GM23338 (cell line): ENCODE measurements at regions not wholly inside any gene's neighbourhood (a gene's known extent, or its start where the extent isn't known, plus 50 kb on each side); places are given as distances from the start of the nearest gene placed in this dataset.

Experiments used
- ATAC-seq: fragments of 200-7000 bp; cut with Tn5 transposase; 3 replicates; pipeline ENCODE4 v1.9.1; 2020
- DNase-seq: peaks from one replicate; pipeline ENCODE4 v3.0.0-alpha.2; 2015; ENCODE audit warnings: low spot score
- H2AFZ ChIP-seq: fragments of 200-600 bp; sonication (generic); 2 replicates; pipeline ENCODE4 v1.8.0; 2016; ENCODE audit warnings: antibody characterized with exemption, mild to moderate bottlenecking, moderate library complexity
- H3F3A ChIP-seq: fragments of 200-600 bp; sonication (generic); replicated peaks from 2 replicates; pipeline ENCODE4 v1.8.0; 2017; ENCODE audit warnings: antibody characterized with exemption, mixed run types, low read depth
- H3K27ac ChIP-seq: fragments of 200-600 bp; sonication (generic); 2 replicates; pipeline ENCODE4 v1.6.1; 2016; ENCODE audit warnings: low read depth
- H3K27me3 ChIP-seq: fragments of 200-600 bp; sonication (generic); 2 replicates; pipeline ENCODE4 v1.8.0; 2016; ENCODE audit warnings: mild to moderate bottlenecking, mixed run types, moderate library complexity; ENCODE audit not compliant: insufficient read depth
- H3K36me3 ChIP-seq: fragments of 200-600 bp; sonication (generic); 2 replicates; pipeline ENCODE4 v1.8.0; 2016; ENCODE audit warnings: mild to moderate bottlenecking; ENCODE audit not compliant: insufficient read depth
- H3K4me1 ChIP-seq: fragments of 200-600 bp; sonication (generic); 2 replicates; pipeline ENCODE4 v1.8.0; 2016; ENCODE audit warnings: mild to moderate bottlenecking, moderate library complexity; ENCODE audit not compliant: insufficient read depth
- H3K4me2 ChIP-seq: fragments of 200-600 bp; sonication (generic); 2 replicates; pipeline ENCODE4 v1.7.1; 2017; ENCODE audit warnings: mixed run types
- H3K4me3 ChIP-seq: fragments of 200-600 bp; sonication (generic); 2 replicates; pipeline ENCODE4 v1.6.1; 2016; ENCODE audit warnings: mixed run types
- H3K79me2 ChIP-seq: fragments of 200-600 bp; sonication (generic); replicated peaks from 2 replicates; pipeline ENCODE4 v1.8.0; 2017; ENCODE audit warnings: mild to moderate bottlenecking; ENCODE audit not compliant: insufficient read depth
- H3K9me2 ChIP-seq: fragments of 200-600 bp; sonication (generic); 2 replicates; pipeline ENCODE4 v1.8.0; 2017; ENCODE audit not compliant: insufficient read depth
- H4K20me1 ChIP-seq: fragments of 200-600 bp; sonication (generic); replicated peaks from 2 replicates; pipeline ENCODE4 v1.8.0; 2017; ENCODE audit warnings: mild to moderate bottlenecking; ENCODE audit not compliant: insufficient read depth
- H3K27ac Mint-ChIP-seq: 2 replicates; pipeline ENCODE4 v1.8.0; 2020; ENCODE audit warnings: inconsistent platforms, mild to moderate bottlenecking, moderate library complexity, mixed read lengths
- H3K27me3 Mint-ChIP-seq: 3 replicates; pipeline ENCODE4 v1.8.0; 2022; ENCODE audit warnings: low read depth, mild to moderate bottlenecking, moderate library complexity, mixed read lengths, inconsistent platforms; ENCODE audit not compliant: insufficient read depth, poor library complexity
- H3K36me3 Mint-ChIP-seq: 3 replicates; pipeline ENCODE4 v1.8.0; 2021; ENCODE audit warnings: low read depth, mild to moderate bottlenecking, inconsistent platforms, moderate library complexity, mixed read lengths
- H3K4me1 Mint-ChIP-seq: 3 replicates; pipeline ENCODE4 v1.8.0; 2020; ENCODE audit warnings: mild to moderate bottlenecking, inconsistent platforms, mixed read lengths
- H3K4me3 Mint-ChIP-seq: 3 replicates; pipeline ENCODE4 v1.8.0; 2021; ENCODE audit warnings: moderate library complexity, mild to moderate bottlenecking, inconsistent platforms, mixed read lengths
- H3K9me3 Mint-ChIP-seq: 3 replicates; pipeline ENCODE4 v1.8.0; 2020; ENCODE audit warnings: moderate library complexity, mild to moderate bottlenecking, inconsistent platforms, mixed read lengths
- CTCF ChIP-seq, 2 experiments: fragments of 200-600 bp in 1 of 2; sonication (generic) in 1 of 2; conservative IDR thresholded peaks; 2 replicates each; pipeline versions ENCODE4 v1.5.1 to v1.6.1; 2016 to 2017; ENCODE audit warnings: antibody characterized with exemption in 2 of 2, low read depth in 2 of 2, mild to moderate bottlenecking in 2 of 2, moderate library complexity in 1 of 2
- EZH2 ChIP-seq: fragments of 200-600 bp; sonication (generic); IDR thresholded peaks from one replicate; pipeline ENCODE4 v1.8.0; 2017; ENCODE audit warnings: antibody characterized with exemption, mild to moderate bottlenecking, low read depth; ENCODE audit not compliant: unreplicated experiment
- EZH2phosphoT487 ChIP-seq: fragments of 200-600 bp; sonication (generic); IDR thresholded peaks from one replicate; pipeline ENCODE4 v1.8.1; 2018; ENCODE audit warnings: antibody characterized with exemption; ENCODE audit not compliant: unreplicated experiment
- REST ChIP-seq: IDR thresholded peaks from one replicate; pipeline ENCODE4 v1.6.1; 2018; ENCODE audit warnings: antibody characterized with exemption; ENCODE audit not compliant: unreplicated experiment
- ZNF114 ChIP-seq: fragments of 250-450 bp; sonication (Bioruptor Pico); IDR thresholded peaks from 2 replicates; pipeline ENCODE4 v1.5.0; 2020; ENCODE audit warnings: mild to moderate bottlenecking, moderate library complexity
- ZNF462 ChIP-seq: fragments of 250-450 bp; sonication (Bioruptor Pico); IDR thresholded peaks from 2 replicates; pipeline ENCODE4 v1.5.0; 2020; ENCODE audit warnings: mild to moderate bottlenecking, moderate library complexity

- TF ChIP-seq ZNF462 (CRISPR knock-in tag) (no peak), REST (no peak)
Measured at GRCh38 chr9:16320338-16320902, 550.0 kb downstream of the BNC2 start (continued).

GRCh38 chr9:16321461-16322119 is 548.9 kb downstream of the BNC2 start:
- H3K27ac Mint-ChIP-seq: no peak overlapping the region
- Histone ChIP-seq H3K27ac (no peak overlapping the region), H3K4me1 (no peaks in the 10 kb centered on the region), H4K20me1 (no peaks in the 10 kb centered on the region), H3F3A (no peaks in the 10 kb centered on the region), H3K36me3 (no peaks in the 10 kb centered on the region), H3K9me2 (no peaks in the 10 kb centered on the region), H3K27me3 (no peaks in the 10 kb centered on the region), H2AFZ (no peak overlapping the region), H3K79me2 (no peaks in the 10 kb centered on the region), H3K4me2 (no peak overlapping the region), H3K4me3 (no peak overlapping the region)
- H3K9me3 Mint-ChIP-seq: no peaks in the 10 kb centered on the region; the same call in 2 of the 3 replicates
- H3K4me3 Mint-ChIP-seq: no peak overlapping the region
- no peaks in the 10 kb centered on the region for H3K36me3 Mint-ChIP-seq
- DNase-seq (no peak), ATAC-seq (no peak)
- no peaks in the 10 kb centered on the region for H3K4me1 Mint-ChIP-seq
- H3K27me3 Mint-ChIP-seq: peaks cover 5% of the 10 kb centered on the region
- TF ChIP-seq ZNF114 (CRISPR knock-in tag) (no peak), EZH2 (no peak), CTCF (conservative IDR thresholded peaks at IDR 0.05; ENCODE audit: low read depth in 2 of 2) (no peak), EZH2phosphoT487 (no peak)
